RWPE2 (cell line): ENCODE measurements at regions not wholly inside any gene's neighbourhood (a gene's known extent, or its start where the extent isn't known, plus 50 kb on each side); places are given as distances from the start of the nearest gene placed in this dataset.
"Not testable (repeated sequence)": the region's sequence is repeated elsewhere in the genome, so short reads cannot be mapped to it uniquely, and the experiment has no call there.

Experiments
- ATAC-seq: fragments of 200-7000 bp; cut with Tn5 transposase; 3 replicates; pipeline ENCODE4 v1.9.1; 2021; ENCODE audit warnings: low read depth
- DNase-seq: peaks from one replicate; pipeline ENCODE4 v3.0.0-alpha.2; 2020; ENCODE audit warnings: low spot score
- H3K27ac ChIP-seq: fragments of 450-650 bp; 2 replicates; pipeline ENCODE4 v1.5.1; 2017; ENCODE audit warnings: mild to moderate bottlenecking; ENCODE audit not compliant: poor library complexity, severe bottlenecking
- H3K27me3 ChIP-seq: fragments of 250-450 bp; sonication (Bioruptor Pico); 2 replicates; pipeline ENCODE4 v1.5.1; 2021; ENCODE audit warnings: mild to moderate bottlenecking, moderate library complexity; ENCODE audit not compliant: insufficient read depth, poor library complexity, severe bottlenecking
- H3K36me3 ChIP-seq: fragments of 250-450 bp; sonication (Bioruptor Pico); 2 replicates; pipeline ENCODE4 v1.5.1; 2020; ENCODE audit warnings: low read depth, mild to moderate bottlenecking, moderate library complexity
- H3K4me1 ChIP-seq: fragments of 250-450 bp; sonication (Bioruptor Pico); 2 replicates; pipeline ENCODE4 v1.5.1; 2021; ENCODE audit warnings: mild to moderate bottlenecking, moderate library complexity; ENCODE audit not compliant: insufficient read depth, poor library complexity, severe bottlenecking
- H3K4me3 ChIP-seq: fragments of 250-450 bp; sonication (Bioruptor Pico); 2 replicates; pipeline ENCODE4 v1.5.1; 2021; ENCODE audit warnings: mild to moderate bottlenecking, moderate library complexity; ENCODE audit not compliant: severe bottlenecking
- H3K9me3 ChIP-seq: fragments of 250-450 bp; sonication (Bioruptor Pico); 2 replicates; pipeline ENCODE4 v1.5.1; 2021; ENCODE audit warnings: mild to moderate bottlenecking, moderate library complexity; ENCODE audit not compliant: severe bottlenecking
- TF ChIP-seq, protein P1 (sequence below): fragments of 450-650 bp; IDR thresholded peaks from one replicate; pipeline ENCODE4 v1.5.1; 2017; ENCODE audit warnings: mild to moderate bottlenecking, moderate library complexity; ENCODE audit not compliant: poor library complexity, severe bottlenecking

DNA sequence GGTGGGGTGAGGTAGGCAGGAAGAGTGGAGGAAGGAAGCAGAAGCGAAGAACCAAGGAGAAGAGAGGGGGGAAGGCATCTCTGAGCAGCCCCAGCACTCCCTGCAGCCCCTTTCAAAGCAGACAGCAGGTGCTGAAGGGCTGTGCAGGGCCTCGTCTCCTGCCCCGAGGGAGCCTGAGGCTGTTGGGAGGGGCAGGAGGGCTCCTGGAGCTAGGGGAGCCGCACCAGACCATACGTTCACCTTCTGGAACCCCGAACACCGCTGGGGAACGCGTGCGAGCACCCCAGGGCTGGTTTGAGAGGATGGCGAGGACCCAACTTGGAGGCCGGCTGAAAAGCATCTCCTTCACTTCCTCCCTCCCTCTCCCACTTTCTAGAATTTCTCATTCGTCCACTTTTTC is 259.8 kb downstream of the FAM43A start:
- no peaks in the 10 kb centered on the region for H3K27me3 ChIP-seq
- no peaks in the 10 kb centered on the region for H3K9me3 ChIP-seq
- ATAC-seq (no peak), DNase-seq (no peak)
- H3K36me3 ChIP-seq, result no peaks in the 10 kb centered on the region
- H3K4me3 ChIP-seq, result no peak overlapping the region
- TF ChIP-seq, protein P1, sequence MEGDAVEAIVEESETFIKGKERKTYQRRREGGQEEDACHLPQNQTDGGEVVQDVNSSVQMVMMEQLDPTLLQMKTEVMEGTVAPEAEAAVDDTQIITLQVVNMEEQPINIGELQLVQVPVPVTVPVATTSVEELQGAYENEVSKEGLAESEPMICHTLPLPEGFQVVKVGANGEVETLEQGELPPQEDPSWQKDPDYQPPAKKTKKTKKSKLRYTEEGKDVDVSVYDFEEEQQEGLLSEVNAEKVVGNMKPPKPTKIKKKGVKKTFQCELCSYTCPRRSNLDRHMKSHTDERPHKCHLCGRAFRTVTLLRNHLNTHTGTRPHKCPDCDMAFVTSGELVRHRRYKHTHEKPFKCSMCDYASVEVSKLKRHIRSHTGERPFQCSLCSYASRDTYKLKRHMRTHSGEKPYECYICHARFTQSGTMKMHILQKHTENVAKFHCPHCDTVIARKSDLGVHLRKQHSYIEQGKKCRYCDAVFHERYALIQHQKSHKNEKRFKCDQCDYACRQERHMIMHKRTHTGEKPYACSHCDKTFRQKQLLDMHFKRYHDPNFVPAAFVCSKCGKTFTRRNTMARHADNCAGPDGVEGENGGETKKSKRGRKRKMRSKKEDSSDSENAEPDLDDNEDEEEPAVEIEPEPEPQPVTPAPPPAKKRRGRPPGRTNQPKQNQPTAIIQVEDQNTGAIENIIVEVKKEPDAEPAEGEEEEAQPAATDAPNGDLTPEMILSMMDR, result no peak
- no peaks in the 10 kb centered on the region for H3K4me1 ChIP-seq
- H3K27ac ChIP-seq, result no peak overlapping the region

DNA sequence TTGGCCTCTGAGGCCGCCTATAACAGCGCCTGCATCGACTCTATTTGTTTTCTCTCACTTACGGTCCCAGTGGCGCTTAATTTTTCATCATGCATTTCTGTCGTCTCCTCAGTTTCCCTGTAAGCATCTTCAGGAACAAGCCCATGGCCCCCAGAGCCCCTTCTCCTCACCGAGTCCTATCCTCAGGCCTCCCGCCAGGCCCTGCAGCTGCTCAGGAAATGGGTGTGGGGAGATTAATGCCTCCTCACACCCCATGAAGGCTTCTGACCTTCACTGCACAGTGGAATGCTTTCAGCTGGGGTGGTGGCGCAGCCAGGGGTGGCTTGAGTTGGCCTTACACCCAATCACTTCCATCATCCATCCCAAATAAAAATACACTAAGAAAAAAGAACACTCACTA is 260.4 kb downstream of the FAM43A start:
- H3K4me3 ChIP-seq, result no peak overlapping the region
- no peaks in the 10 kb centered on the region for H3K36me3 ChIP-seq
- no peak overlapping the region for H3K27ac ChIP-seq
- ATAC-seq, result no peak
- no peaks in the 10 kb centered on the region for H3K27me3 ChIP-seq
- no peaks in the 10 kb centered on the region for H3K4me1 ChIP-seq
- DNase-seq, result no peak
- TF ChIP-seq, protein P1, result no peak
- H3K9me3 ChIP-seq, result no peaks in the 10 kb centered on the region

- H3K36me3 ChIP-seq, result no peaks in the 10 kb centered on the region
- no peak overlapping the region for H3K4me3 ChIP-seq
- TF ChIP-seq, protein P1, result no peak
- H3K9me3 ChIP-seq, result no peaks in the 10 kb centered on the region
- ATAC-seq (no peak), DNase-seq (no peak)
- no peaks in the 10 kb centered on the region for H3K27me3 ChIP-seq
- H3K4me1 ChIP-seq, result no peaks in the 10 kb centered on the region
- no peak overlapping the region for H3K27ac ChIP-seq
Observed at GRCh38 chr3:194949592-194949991, 263.9 kb downstream of the FAM43A start.

DNA sequence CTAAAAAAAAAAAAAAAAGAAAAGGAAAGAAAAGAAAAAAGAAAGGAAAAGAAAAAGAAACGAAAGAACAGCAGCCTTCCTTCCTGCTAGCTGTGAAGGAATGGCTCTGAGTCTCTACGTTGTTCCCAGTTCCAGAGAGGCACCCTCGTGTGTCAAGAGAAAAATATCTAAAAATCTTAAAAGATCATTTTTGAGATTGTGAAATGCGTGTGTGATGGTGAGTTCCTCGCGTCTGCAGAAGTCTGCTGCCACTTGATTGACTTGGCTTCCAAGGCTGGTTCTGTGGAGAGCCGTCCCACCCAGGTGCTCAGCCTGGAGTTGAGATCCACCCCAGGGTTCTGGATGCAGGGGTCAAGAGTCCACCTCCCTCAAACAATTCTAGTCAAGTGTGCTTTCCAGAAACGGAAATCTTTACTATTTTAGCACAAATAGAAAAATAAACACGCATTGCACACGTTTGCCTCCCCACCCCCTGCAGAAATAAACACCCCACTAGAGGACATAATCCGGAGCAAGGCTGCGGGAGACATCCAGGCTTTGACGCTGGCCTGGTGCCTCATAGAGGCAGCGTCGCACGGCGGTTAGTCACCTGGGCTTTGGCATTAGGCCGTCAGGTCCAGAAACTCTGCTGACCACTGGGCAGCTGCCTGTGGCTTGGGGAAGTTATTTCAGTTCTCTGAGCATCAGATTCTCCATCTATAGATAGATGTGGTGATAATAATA is 265.4 kb downstream of the FAM43A start:
- Histone ChIP-seq H3K27me3 (no peaks in the 10 kb centered on the region), H3K27ac (no peak overlapping the region), H3K4me1 (no peaks in the 10 kb centered on the region), H3K4me3 (no peak overlapping the region), H3K36me3 (no peaks in the 10 kb centered on the region), H3K9me3 (no peaks in the 10 kb centered on the region)
- DNase-seq, result no peak
- TF ChIP-seq, protein P1, result no peak
- ATAC-seq, result no peak

DNA sequence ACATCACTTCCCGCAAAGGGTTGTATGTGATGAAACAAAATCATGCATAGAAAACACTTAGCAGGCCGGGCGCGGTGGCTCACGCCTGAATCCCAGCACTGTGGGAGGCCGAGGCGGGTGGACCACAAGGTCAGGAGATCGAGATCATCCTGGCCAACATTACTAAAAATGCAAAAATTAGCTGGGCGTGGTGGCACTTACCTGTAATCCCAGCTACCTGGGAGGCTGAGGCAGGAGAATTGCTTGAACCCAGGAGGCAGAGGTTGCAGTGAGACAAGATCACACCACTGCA is 265.9 kb downstream of the FAM43A start:
- not testable (repeated sequence) for H3K36me3 ChIP-seq, H3K4me1 ChIP-seq, H3K4me3 ChIP-seq, H3K27ac ChIP-seq, DNase-seq, ATAC-seq, H3K9me3 ChIP-seq, H3K27me3 ChIP-seq
